ENCODE measurements at regions not wholly inside any gene's neighbourhood (a gene's known extent, or its start where the extent isn't known, plus 50 kb on each side); places are given as distances from the start of the nearest gene placed in this dataset.
A peak's percentile ranks its signal among the peaks of the same experiment; 100 is the strongest.

- TF ChIP-seq GATA3 (IDR thresholded peaks at IDR 0.05; ENCODE audit: low read depth, low read length) (no peak), GATA2 (IDR thresholded peaks at IDR 0.05; ENCODE audit: low read depth, low read length) (no peak)
Observed at GRCh38 chr13:36750046-36750445, 69.0 kb upstream of the RFXAP start.

GRCh38 chr13:36750461-36750860 lies 68.6 kb upstream of the RFXAP start:
- no peak for TF ChIP-seq GATA2 (IDR thresholded peaks at IDR 0.05; ENCODE audit: low read depth, low read length)
- TF ChIP-seq GATA3 (IDR thresholded peaks at IDR 0.05; ENCODE audit: low read depth, low read length) = no peak

GRCh38 chr13:36750946-36751345 lies 68.1 kb upstream of the RFXAP start:
- TF ChIP-seq GATA3 (IDR thresholded peaks at IDR 0.05; ENCODE audit: low read depth, low read length) (no peak), GATA2 (IDR thresholded peaks at IDR 0.05; ENCODE audit: low read depth, low read length) (no peak)

- TF ChIP-seq GATA3 (IDR thresholded peaks at IDR 0.05; ENCODE audit: low read depth, low read length) = no peak
- TF ChIP-seq GATA2 (IDR thresholded peaks at IDR 0.05; ENCODE audit: low read depth, low read length) = no peak
Observed at GRCh38 chr13:36752673-36753072, 66.3 kb upstream of the RFXAP start.

GRCh38 chr13:36753176-36753575 lies 65.8 kb upstream of the RFXAP start:
- TF ChIP-seq GATA3 (IDR thresholded peaks at IDR 0.05; ENCODE audit: low read depth, low read length) (no peak), GATA2 (IDR thresholded peaks at IDR 0.05; ENCODE audit: low read depth, low read length) (no peak)

GRCh38 chr13:36758345-36758744 lies 60.7 kb upstream of the RFXAP start:
- TF ChIP-seq GATA2 (IDR thresholded peaks at IDR 0.05; ENCODE audit: low read depth, low read length) = peak; percentile 92
- TF ChIP-seq GATA3 (IDR thresholded peaks at IDR 0.05; ENCODE audit: low read depth, low read length) = peak; percentile 71

GRCh38 chr13:36763126-36763722 lies 55.8 kb upstream of the RFXAP start:
- TF ChIP-seq GATA3 (IDR thresholded peaks at IDR 0.05; ENCODE audit: low read depth, low read length) (no peak), GATA2 (IDR thresholded peaks at IDR 0.05; ENCODE audit: low read depth, low read length) (no peak)

- TF ChIP-seq GATA2 (IDR thresholded peaks at IDR 0.05; ENCODE audit: low read depth, low read length) (no peak), GATA3 (IDR thresholded peaks at IDR 0.05; ENCODE audit: low read depth, low read length) (no peak)
Observed at GRCh38 chr13:36764536-36764935, 54.5 kb upstream of the RFXAP start.

- TF ChIP-seq GATA3 (IDR thresholded peaks at IDR 0.05; ENCODE audit: low read depth, low read length) = no peak
- TF ChIP-seq GATA2 (IDR thresholded peaks at IDR 0.05; ENCODE audit: low read depth, low read length) = no peak
Observed at GRCh38 chr13:36764957-36765356, 54.1 kb upstream of the RFXAP start.

GRCh38 chr13:36766295-36766694 lies 52.7 kb upstream of the RFXAP start:
- no peak for TF ChIP-seq GATA3 (IDR thresholded peaks at IDR 0.05; ENCODE audit: low read depth, low read length)
- TF ChIP-seq GATA2 (IDR thresholded peaks at IDR 0.05; ENCODE audit: low read depth, low read length) = no peak

- TF ChIP-seq GATA2 (IDR thresholded peaks at IDR 0.05; ENCODE audit: low read depth, low read length) = no peak
Observed at GRCh38 chr13:36767276-36767675, 51.7 kb upstream of the RFXAP start.

GRCh38 chr13:36769126-36769525 lies 49.9 kb upstream of the RFXAP start:
- no peak for TF ChIP-seq GATA2 (IDR thresholded peaks at IDR 0.05; ENCODE audit: low read depth, low read length)
- no peak for TF ChIP-seq GATA3 (IDR thresholded peaks at IDR 0.05; ENCODE audit: low read depth, low read length)

Measured in SH-SY5Y (cell line).